Esophagus muscularis mucosa (tissue), 3 donors: ENCODE measurements at regions not wholly inside any gene's neighbourhood (a gene's known extent, or its start where the extent isn't known, plus 50 kb on each side); places are given as distances from the start of the nearest gene placed in this dataset.

Experiments
- CTCF ChIP-seq, 3 experiments: fragments of 200-600 bp in 2 of 3; fragments of 450-650 bp in 1 of 3; sonication (generic) in 2 of 3; IDR thresholded peaks; one replicate each; pipeline ENCODE4 v1.5.1; 2017 to 2019; ENCODE audit warnings: antibody characterized with exemption in 3 of 3, mild to moderate bottlenecking in 2 of 3, moderate library complexity in 1 of 3
- EP300 ChIP-seq: sonication (generic); formaldehyde crosslinking; IDR thresholded peaks from one replicate; pipeline ENCODE4 v1.6.1; 2017; ENCODE audit warnings: antibody characterized with exemption

GRCh38 chr12:76142305-76142704, 57.8 kb upstream of the NAP1L1 start:
- TF ChIP-seq CTCF (IDR thresholded peaks at IDR 0.05) (no peak), EP300 (no peak)
